Upper lobe of left lung (tissue), 6 donors: ENCODE measurements at regions not wholly inside any gene's neighbourhood (a gene's known extent, or its start where the extent isn't known, plus 50 kb on each side); places are given as distances from the start of the nearest gene placed in this dataset.

Experiments
- ATAC-seq, 2 donors: fragments of 200-7000 bp; cut with Tn5 transposase; one replicate each; pipeline ENCODE4 v1.9.1; 2022; ENCODE audit warnings: mild to moderate bottlenecking in 2 of 2, moderate library complexity in 2 of 2; ENCODE audit not compliant: low FRiP score in 2 of 2
- DNase-seq, 2 donors: peaks; one replicate each; pipeline ENCODE4 v3.0.0-alpha.2; 2019 to 2020
- H3K27ac ChIP-seq, 4 donors: fragments of 200-600 bp; sonication (generic); one replicate each; pipeline ENCODE4 v1.5.1; 2016 to 2019
- H3K27me3 ChIP-seq, 4 donors: fragments of 200-600 bp; sonication (generic); one replicate each; pipeline ENCODE4 v1.5.1; 2017 to 2019
- H3K36me3 ChIP-seq, 4 donors: fragments of 200-600 bp; sonication (generic); one replicate each; pipeline ENCODE4 v1.5.1; 2016 to 2019
- H3K4me1 ChIP-seq, 4 donors: fragments of 200-600 bp; sonication (generic); one replicate each; pipeline ENCODE4 v1.5.1; 2018 to 2019
- H3K4me3 ChIP-seq, 4 donors: fragments of 200-600 bp; sonication (generic); one replicate each; pipeline ENCODE4 v1.5.1; 2017 to 2019; ENCODE audit warnings: mild to moderate bottlenecking in 2 of 4, moderate library complexity in 1 of 4
- H3K9me3 ChIP-seq, 4 donors: fragments of 200-600 bp; sonication (generic); one replicate each; pipeline ENCODE4 v1.5.1; 2018 to 2019
- EP300 ChIP-seq, 4 donors: sonication (generic); formaldehyde crosslinking; IDR thresholded peaks; one replicate each; pipeline ENCODE4 v1.5.1; 2017; ENCODE audit warnings: antibody characterized with exemption in 4 of 4, control low read depth in 2 of 4
- POLR2A ChIP-seq, 4 donors: fragments of 450-650 bp; IDR thresholded peaks; one replicate each; pipeline ENCODE4 v1.5.1; 2016 to 2017; ENCODE audit warnings: antibody characterized with exemption in 4 of 4, mild to moderate bottlenecking in 2 of 4
- POLR2AphosphoS5 ChIP-seq, 2 donors: sonication (generic); formaldehyde crosslinking; IDR thresholded peaks; one replicate each; pipeline ENCODE4 v1.5.1; 2017; ENCODE audit warnings: antibody characterized with exemption in 2 of 2
- WGBS, 2 donors: methylation state at CpG; one replicate each; pipeline ENCODE4 v1.1.5; 2017 to 2018; 5-methylcytosine and 5-hydroxymethylcytosine counted together
- TF ChIP-seq, protein P1 (sequence below), 6 experiments: fragments of 450-650 bp in 4 of 6; fragments of 200-600 bp in 2 of 6; sonication (generic) in 2 of 6; IDR thresholded peaks; one replicate each; pipeline ENCODE4 v1.5.1; 2016 to 2019; ENCODE audit warnings: antibody characterized with exemption in 6 of 6
- donor health status: DM: no; HTN: no; CAD: no; lungs with moderate emphysema.
- donor health status: DM: no; HTN: yes; CAD: no; lungs with severe emphysema.

DNA sequence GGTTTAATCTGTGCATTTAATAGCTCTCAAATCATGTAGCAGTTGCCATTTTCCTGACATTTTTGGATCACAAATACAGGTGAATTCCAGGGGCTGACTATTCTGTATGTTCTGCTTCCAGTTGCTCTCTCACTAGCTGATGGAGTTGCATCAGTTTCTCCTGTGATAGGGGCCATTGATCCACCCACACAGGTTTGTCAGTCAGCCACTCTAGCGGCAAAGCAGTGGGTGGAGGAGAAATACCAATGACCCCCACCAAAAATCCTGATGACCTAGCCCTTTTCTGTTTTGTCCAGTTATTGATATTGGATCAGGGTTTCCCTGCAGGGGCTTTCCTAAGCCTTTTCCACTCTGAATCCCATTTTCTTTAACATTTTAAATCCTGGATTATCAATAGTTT, 72.3 kb upstream of the BTN3A2 start:
- H3K27ac ChIP-seq, result no peak overlapping the region
- DNase-seq (no peak), ATAC-seq (no peak)
- no peaks in the 10 kb centered on the region for H3K9me3 ChIP-seq
- H3K36me3 ChIP-seq, result no peaks in the 10 kb centered on the region
- H3K4me1 ChIP-seq, result no peaks in the 10 kb centered on the region
- WGBS, 2 donors, result 73 to 90% methylated on average over 1 of the region's 1 CpG
- H3K4me3 ChIP-seq, result no peak overlapping the region
- no peaks in the 10 kb centered on the region for H3K27me3 ChIP-seq
- TF ChIP-seq POLR2A (IDR thresholded peaks at IDR 0.05) (no peak), POLR2AphosphoS5 (IDR thresholded peaks at IDR 0.05) (no peak), EP300 (IDR thresholded peaks at IDR 0.05) (no peak)
- TF ChIP-seq, protein P1, sequence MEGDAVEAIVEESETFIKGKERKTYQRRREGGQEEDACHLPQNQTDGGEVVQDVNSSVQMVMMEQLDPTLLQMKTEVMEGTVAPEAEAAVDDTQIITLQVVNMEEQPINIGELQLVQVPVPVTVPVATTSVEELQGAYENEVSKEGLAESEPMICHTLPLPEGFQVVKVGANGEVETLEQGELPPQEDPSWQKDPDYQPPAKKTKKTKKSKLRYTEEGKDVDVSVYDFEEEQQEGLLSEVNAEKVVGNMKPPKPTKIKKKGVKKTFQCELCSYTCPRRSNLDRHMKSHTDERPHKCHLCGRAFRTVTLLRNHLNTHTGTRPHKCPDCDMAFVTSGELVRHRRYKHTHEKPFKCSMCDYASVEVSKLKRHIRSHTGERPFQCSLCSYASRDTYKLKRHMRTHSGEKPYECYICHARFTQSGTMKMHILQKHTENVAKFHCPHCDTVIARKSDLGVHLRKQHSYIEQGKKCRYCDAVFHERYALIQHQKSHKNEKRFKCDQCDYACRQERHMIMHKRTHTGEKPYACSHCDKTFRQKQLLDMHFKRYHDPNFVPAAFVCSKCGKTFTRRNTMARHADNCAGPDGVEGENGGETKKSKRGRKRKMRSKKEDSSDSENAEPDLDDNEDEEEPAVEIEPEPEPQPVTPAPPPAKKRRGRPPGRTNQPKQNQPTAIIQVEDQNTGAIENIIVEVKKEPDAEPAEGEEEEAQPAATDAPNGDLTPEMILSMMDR (IDR thresholded peaks at IDR 0.05), result no peak

GRCh38 chr6:26294302-26294701, 70.7 kb upstream of the BTN3A2 start:
- TF ChIP-seq, protein P1 (IDR thresholded peaks at IDR 0.05), result no peak
- no peak for TF ChIP-seq EP300 (IDR thresholded peaks at IDR 0.05)
- TF ChIP-seq POLR2AphosphoS5 (IDR thresholded peaks at IDR 0.05), result no peak
- TF ChIP-seq POLR2A (IDR thresholded peaks at IDR 0.05), result no peak
- H3K4me3 ChIP-seq, result no peak overlapping the region
- H3K27ac ChIP-seq, result no peak overlapping the region
- H3K9me3 ChIP-seq, result no peaks in the 10 kb centered on the region
- DNase-seq (no peak), ATAC-seq (no peak)
- WGBS, 2 donors, result 87 to 88% methylated on average over 8 of the region's 8 CpGs
- no peaks in the 10 kb centered on the region for H3K27me3 ChIP-seq
- H3K36me3 ChIP-seq, result no peaks in the 10 kb centered on the region
- no peaks in the 10 kb centered on the region for H3K4me1 ChIP-seq

DNA sequence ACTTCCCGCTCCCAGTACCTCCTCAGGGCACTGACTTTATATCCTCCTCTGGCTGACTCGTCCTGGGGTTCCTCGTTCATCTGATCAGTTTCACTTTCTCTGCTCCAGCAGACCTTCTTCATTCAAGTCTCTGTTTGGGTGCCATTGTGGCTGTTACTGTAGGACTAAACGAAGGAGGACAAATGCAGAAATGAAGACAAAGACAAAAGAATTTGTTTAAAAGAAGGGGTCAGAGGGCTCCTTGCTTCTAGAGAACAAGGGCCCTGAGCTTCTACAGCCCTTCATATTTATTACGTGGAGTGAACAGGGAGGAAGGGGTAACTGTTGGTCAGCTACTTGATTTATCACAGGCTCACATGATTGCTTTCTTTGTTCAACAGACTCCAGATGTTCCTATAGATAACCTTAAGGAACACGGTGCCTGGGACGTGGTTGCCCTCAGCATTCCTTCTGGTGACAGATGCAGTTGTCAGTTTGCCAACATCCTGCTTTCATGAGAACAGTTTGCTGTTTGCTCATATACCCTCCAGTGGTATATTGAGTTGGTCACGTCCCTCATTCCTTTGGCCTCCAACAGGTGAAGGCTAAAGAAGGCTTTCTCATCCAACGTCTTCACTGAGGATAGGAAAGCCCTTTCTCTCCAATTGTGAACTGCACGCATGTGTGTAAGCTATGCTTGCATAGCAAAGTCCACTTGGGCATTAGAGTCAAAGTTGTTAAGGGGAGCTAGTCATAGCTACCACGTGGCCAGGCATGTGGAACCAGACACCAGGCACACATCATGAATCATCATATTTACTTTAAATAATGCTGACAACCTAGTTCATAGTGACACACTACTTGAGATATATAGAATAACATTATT, 69.1 kb upstream of the BTN3A2 start:
- no peak overlapping the region for H3K4me3 ChIP-seq
- TF ChIP-seq POLR2A (IDR thresholded peaks at IDR 0.05), result no peak
- TF ChIP-seq, protein P1 (IDR thresholded peaks at IDR 0.05), result no peak
- TF ChIP-seq EP300 (IDR thresholded peaks at IDR 0.05), result peak in 1 of 4 donors; percentile 8
- H3K27me3 ChIP-seq, result no peaks in the 10 kb centered on the region
- no peak for DNase-seq
- no peak overlapping the region for H3K27ac ChIP-seq
- WGBS, 2 donors, result 38 to 61% methylated on average over 11 of the region's 11 CpGs
- H3K9me3 ChIP-seq, result no peaks in the 10 kb centered on the region
- ATAC-seq, result no peak
- no peaks in the 10 kb centered on the region for H3K36me3 ChIP-seq
- no peaks in the 10 kb centered on the region for H3K4me1 ChIP-seq

DNA sequence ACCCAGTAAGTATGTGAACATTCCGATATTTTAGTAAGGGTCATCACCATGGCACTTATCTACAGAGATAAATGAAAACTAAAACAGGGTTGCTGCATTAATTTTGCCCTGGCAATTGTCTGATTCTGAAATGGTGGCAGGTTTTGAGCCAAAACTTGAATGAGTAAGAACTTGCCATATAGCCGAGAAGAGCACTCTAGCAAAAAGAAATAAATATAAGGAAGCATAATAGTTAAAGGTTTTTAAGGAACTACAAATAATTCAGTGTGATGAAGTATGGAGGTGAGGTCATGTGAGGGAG, 68.5 kb upstream of the BTN3A2 start:
- TF ChIP-seq, protein P1 (IDR thresholded peaks at IDR 0.05), result no peak
- TF ChIP-seq POLR2AphosphoS5 (IDR thresholded peaks at IDR 0.05) (no peak), EP300 (IDR thresholded peaks at IDR 0.05) (no peak), POLR2A (IDR thresholded peaks at IDR 0.05) (no peak)
- no peaks in the 10 kb centered on the region for H3K27me3 ChIP-seq
- H3K36me3 ChIP-seq, result no peaks in the 10 kb centered on the region
- H3K4me1 ChIP-seq, result no peaks in the 10 kb centered on the region
- DNase-seq, result no peak
- no peak for ATAC-seq
- H3K4me3 ChIP-seq, result no peak overlapping the region
- H3K27ac ChIP-seq, result no peak overlapping the region
- H3K9me3 ChIP-seq, result no peaks in the 10 kb centered on the region
- 89 to 92% methylated on average over 2 of the region's 2 CpGs for WGBS, 2 donors
